GM18870 (cell line): ENCODE measurements at regions not wholly inside any gene's neighbourhood (a gene's known extent, or its start where the extent isn't known, plus 50 kb on each side); places are given as distances from the start of the nearest gene placed in this dataset.

Experiments
- ATAC-seq: cut with Tn5 transposase; IDR thresholded peaks from one replicate; pipeline ENCODE4 v1.9.1; 2021; ENCODE audit warnings: moderate library complexity; ENCODE audit not compliant: unreplicated experiment

- no peak for ATAC-seq
These were observed 344.2 kb upstream of the MCTP2 start for GRCh38 chr15:93887151-93887550.

GRCh38 chr15:93882779-93883178 lies 348.6 kb upstream of the MCTP2 start:
- ATAC-seq: no peak

- no peak for ATAC-seq
These were observed 349.2 kb upstream of the MCTP2 start for GRCh38 chr15:93882141-93882540.

GRCh38 chr15:93881310-93881709 lies 350.1 kb upstream of the MCTP2 start:
- ATAC-seq: no peak

GRCh38 chr15:93880358-93880757 lies 351.0 kb upstream of the MCTP2 start:
- ATAC-seq: no peak

- ATAC-seq: no peak
These were observed 360.8 kb upstream of the MCTP2 start for GRCh38 chr15:93870583-93870982.

- no peak for ATAC-seq
These were observed 364.4 kb upstream of the MCTP2 start for GRCh38 chr15:93866948-93867347.

GRCh38 chr15:93866476-93866875 lies 364.9 kb upstream of the MCTP2 start:
- ATAC-seq: no peak

GRCh38 chr15:93865586-93865985 lies 365.8 kb upstream of the MCTP2 start:
- no peak for ATAC-seq

- ATAC-seq: no peak
These were observed 368.6 kb upstream of the MCTP2 start for GRCh38 chr15:93862791-93863190.

- ATAC-seq: no peak
These were observed 369.2 kb upstream of the MCTP2 start for GRCh38 chr15:93861956-93862741.

GRCh38 chr15:93861413-93861812 lies 369.9 kb upstream of the MCTP2 start:
- no peak for ATAC-seq

GRCh38 chr15:93860701-93861100 lies 370.7 kb upstream of the MCTP2 start:
- no peak for ATAC-seq

GRCh38 chr15:93859176-93859575 lies 372.2 kb upstream of the MCTP2 start:
- no peak for ATAC-seq

GRCh38 chr15:93855181-93855826 lies 376.1 kb upstream of the MCTP2 start:
- no peak for ATAC-seq

GRCh38 chr15:93854088-93854487 lies 377.3 kb upstream of the MCTP2 start:
- ATAC-seq: no peak

- ATAC-seq: no peak
These were observed 378.6 kb upstream of the MCTP2 start for GRCh38 chr15:93852761-93853160.

- ATAC-seq: no peak
These were observed 382.9 kb upstream of the MCTP2 start for GRCh38 chr15:93848490-93848889.

- no peak for ATAC-seq
These were observed 383.3 kb upstream of the MCTP2 start for GRCh38 chr15:93848076-93848475.

- no peak for ATAC-seq
These were observed 385.2 kb upstream of the MCTP2 start for GRCh38 chr15:93846148-93846547.

- no peak for ATAC-seq
These were observed 393.9 kb upstream of the MCTP2 start for GRCh38 chr15:93837450-93837849.

- no peak for ATAC-seq
These were observed 396.0 kb upstream of the MCTP2 start for GRCh38 chr15:93835344-93835743.

- ATAC-seq: no peak
These were observed 399.7 kb upstream of the MCTP2 start for GRCh38 chr15:93831641-93832040.
